ENCODE measurements at regions not wholly inside any gene's neighbourhood (a gene's known extent, or its start where the extent isn't known, plus 50 kb on each side); places are given as distances from the start of the nearest gene placed in this dataset.

DNA sequence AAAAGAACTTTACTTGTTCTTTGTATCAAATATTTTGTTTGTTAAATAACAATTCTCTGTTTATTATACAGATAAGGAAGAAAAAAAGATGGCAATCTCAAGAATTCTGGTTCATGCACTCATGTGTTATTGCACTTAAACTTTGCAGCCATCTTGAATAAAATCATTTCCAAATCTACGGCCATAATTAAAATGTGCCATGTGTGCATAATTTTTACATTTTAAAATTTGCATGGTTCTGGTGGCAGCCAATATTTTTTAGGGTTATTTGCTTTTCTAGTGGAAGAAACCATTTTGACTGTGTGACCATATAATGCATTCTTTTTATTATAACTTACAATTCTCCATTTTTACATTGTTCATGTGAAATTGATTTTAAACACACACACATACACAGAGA is 1518.1 kb upstream of the ZEB2 start:
- no peak for DNase-seq

DNA sequence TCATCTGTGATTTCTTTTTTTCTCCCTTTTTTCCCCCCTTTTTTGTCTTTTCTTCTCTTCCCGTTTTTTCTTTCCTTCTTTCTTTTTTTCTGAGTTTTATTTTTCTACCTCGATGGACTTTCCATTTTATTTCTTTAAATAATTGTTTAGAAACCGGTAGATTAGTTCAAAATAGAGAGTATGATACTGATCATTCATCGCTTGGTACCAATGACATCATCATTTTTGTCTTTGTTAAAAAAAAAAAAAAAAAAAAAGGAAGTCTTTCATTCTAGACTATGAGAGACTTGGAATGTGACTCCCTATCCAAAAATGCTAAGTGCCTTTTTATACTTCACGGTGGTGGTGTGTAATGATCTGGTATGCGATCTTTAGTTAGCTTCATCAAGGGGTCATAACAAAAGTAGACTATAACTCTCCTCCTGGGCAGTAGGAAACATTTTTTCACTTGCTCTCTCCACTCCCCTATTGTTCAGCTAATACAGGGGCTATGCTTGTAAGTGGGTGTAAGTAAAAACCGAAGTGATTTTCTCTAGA is 1517.5 kb upstream of the ZEB2 start:
- no peak for DNase-seq

DNA sequence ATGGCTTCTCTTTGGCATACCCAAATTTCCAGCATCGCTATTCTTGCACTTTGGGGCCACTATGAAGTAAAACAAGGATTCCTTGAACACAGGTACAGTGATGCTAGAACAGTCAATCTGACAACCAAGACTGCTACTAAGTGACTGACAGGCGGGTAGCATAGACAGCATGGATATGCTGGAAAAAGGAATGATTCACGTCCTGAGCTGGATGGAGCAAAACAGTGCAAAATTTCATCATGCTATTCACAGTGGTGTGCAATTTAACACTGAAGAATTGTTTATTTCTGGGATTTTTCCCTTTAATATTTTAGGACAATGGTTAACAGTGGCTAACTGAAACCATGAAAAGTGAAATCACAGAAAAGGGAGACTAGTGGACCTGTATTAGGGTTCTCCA is 1511.2 kb upstream of the ZEB2 start:
- no peak for DNase-seq

DNA sequence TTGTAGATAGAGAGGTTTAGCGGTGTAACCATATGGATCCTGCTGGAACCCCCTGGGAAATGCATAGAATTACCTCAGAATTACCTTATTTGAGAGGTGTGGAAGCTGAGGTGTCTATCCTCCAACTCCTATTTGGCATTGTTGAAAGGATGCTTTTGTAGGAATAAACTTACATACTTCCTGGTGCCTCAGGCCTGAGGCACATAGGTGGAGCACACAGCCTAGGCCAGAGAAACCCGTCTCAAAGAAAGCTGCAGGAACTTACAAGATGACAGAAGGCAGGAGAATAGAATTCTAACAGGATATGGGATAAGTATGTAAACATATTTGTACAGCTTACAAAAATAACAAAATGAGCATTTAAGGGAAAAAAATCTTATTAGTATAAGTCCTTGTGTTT is 1507.2 kb upstream of the ZEB2 start:
- DNase-seq, result no peak

DNA sequence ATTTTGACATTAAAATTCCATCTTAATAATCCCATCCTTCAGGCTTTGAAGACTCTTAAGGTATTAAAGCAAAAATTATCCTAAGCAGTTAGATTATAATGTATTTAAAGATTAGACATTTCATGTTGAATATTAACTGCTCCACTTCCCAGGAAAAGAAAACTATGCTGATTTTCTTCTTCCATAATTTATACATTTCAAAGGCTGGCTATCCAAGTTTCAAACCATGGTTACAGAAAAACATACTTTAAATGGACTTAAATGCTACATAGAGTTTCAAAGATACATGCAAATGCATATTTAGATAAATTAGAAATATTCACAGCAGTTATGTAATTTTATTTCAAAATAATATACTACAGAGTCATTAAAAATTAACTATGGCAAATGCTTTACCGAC is 1505.6 kb upstream of the ZEB2 start:
- no peak for DNase-seq

- DNase-seq, result no peak
Measured at GRCh38 chr2:146024212-146024743, 1504.4 kb upstream of the ZEB2 start.

- DNase-seq, result peak; percentile 64
Measured at GRCh38 chr2:146004462-146004861, 1484.5 kb upstream of the ZEB2 start.

- DNase-seq, result no peak
Measured at GRCh38 chr2:146003337-146003736, 1483.4 kb upstream of the ZEB2 start.

- DNase-seq, result no peak
Measured at GRCh38 chr2:145994910-145995309, 1475.0 kb upstream of the ZEB2 start.

- DNase-seq, result no peak
Measured at GRCh38 chr2:145992572-145992971, 1472.7 kb upstream of the ZEB2 start.

- no peak for DNase-seq
Measured at GRCh38 chr2:145987793-145988192, 1467.9 kb upstream of the ZEB2 start.

- no peak for DNase-seq
Measured at GRCh38 chr2:145985517-145985916, 1465.6 kb upstream of the ZEB2 start.

GRCh38 chr2:145984580-145984979 is 1464.7 kb upstream of the ZEB2 start:
- DNase-seq, result no peak

- no peak for DNase-seq
Measured at GRCh38 chr2:145980318-145980717, 1460.4 kb upstream of the ZEB2 start.

GRCh38 chr2:145975406-145975805 is 1455.5 kb upstream of the ZEB2 start:
- no peak for DNase-seq

DNA sequence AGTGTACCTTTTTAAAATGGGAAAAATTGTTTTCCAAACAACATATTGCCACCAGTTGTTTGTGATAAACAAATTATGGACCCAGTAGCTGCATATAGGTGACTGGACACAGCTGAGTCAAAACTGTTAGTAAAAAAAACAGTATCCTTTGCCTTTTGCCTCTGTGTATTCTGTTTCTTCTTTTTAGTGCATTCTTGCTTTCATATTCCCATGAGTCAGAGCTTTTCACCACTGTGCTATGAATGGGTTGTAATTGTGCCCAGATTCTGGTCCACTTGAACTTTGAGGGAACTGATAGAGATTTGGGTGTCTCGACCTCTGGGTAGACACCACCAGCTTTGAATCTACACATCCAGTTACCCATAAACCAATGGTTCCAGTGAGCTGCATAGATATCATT is 1441.9 kb upstream of the ZEB2 start:
- no peak for DNase-seq

- DNase-seq, result no peak
Measured at GRCh38 chr2:145960479-145961163, 1440.7 kb upstream of the ZEB2 start.

DNA sequence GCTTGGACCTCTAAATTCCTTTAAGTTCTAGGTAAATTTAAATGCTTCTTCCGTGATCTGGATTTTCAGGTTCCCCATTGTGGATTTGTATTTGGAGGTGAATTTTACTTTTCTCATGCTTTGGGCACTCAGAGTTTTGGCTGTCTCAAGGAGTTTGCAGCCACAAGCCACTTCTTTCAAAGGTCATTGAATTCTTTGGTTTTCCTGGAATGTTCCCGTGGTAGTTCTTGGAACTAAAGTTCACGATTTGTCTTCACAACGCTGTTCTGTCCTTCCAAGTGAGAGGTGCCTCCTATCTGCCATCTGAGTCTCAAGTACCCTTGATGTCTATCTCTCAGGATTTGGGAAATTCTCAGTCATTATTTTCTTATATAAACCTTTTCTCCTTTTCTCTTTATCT is 1438.7 kb upstream of the ZEB2 start:
- DNase-seq, result no peak

GRCh38 chr2:145957929-145958328 is 1438.0 kb upstream of the ZEB2 start:
- no peak for DNase-seq

DNA sequence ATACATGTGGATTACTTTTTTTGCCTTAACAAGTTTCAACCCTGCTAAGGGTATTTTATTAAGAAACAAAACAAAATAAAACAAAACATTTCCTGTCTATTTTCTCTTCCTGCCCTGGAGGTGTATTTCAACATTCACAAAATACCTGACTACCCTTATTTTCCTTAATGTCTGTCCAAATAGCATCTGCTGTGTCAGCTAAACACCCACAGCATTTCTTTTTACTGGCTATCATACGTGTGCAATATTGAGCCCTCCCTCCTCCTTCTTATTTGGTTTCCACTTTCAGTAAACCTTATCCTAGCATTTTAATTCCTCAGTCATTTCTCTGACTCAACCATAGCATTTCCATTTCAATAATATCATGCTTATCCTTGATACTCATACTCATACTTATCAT is 1420.0 kb upstream of the ZEB2 start:
- no peak for DNase-seq

- DNase-seq, result no peak
Measured at GRCh38 chr2:145935016-145935415, 1415.1 kb upstream of the ZEB2 start.

- DNase-seq, result no peak
Measured at GRCh38 chr2:145931781-145932395, 1412.0 kb upstream of the ZEB2 start.

DNA sequence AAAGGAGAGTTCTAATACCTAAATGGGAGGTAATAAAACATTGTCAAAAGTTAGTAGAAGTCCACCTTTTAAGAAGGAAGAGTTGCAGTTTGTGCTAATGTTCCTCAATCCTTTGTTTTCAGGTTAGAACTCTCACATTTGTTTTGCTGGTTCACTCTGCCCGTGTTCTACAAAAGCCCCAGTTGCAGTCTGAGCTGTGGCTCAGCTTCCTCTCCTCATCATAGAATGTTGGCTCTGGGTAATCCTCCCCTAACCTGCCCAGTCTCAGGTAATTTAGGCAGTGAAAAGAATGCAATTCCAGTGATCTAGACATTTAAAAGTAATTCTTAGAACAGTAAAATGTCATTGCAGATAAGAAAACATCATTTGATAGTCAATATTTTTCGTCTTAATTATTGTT is 1410.4 kb upstream of the ZEB2 start:
- DNase-seq, result no peak

DNA sequence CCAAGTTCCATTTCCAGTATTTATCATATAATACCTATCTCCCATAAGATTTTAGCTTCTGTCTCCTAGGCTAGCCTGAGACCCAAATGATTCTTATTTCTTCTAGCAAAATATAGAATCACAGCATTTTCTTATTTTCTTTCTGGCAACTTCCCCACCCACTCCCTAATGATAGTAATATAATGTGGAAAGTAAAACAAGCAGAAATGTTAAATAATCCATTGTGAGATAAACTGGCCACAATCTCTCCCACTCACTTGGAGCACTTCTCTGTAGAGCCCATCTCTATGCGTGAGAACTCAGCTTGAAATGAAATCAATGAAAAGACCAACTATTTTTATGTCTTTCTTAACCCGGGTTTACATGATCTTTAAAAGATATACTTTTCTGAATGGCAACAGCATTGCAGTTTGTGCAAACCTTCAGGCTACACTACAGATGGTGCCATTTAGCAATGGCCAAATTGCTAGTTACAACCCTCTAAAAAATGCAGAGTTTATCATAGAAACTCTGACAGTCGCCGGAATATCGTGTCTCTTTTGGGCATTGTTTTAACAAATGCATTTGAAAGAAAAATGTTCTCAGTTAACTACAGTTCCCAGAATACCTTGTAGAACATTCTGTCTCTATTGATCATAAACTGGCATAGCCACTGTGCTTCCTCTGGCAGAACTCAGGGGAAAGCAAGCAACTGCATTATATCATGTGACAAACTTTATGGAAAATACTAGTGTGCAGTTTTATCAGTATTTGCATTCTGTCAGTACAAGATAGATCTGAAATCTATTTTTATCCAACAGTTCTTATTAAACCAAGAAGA is 1407.4 kb upstream of the ZEB2 start:
- no peak for DNase-seq
